CD8-positive, alpha-beta memory T cell (primary cell): ENCODE measurements at regions not wholly inside any gene's neighbourhood (a gene's known extent, or its start where the extent isn't known, plus 50 kb on each side); places are given as distances from the start of the nearest gene placed in this dataset.
"Not testable (repeated sequence)": the region's sequence is repeated elsewhere in the genome, so short reads cannot be mapped to it uniquely, and the experiment has no call there.

ENCODE experiments used
- CTCF ChIA-PET: fragments of 350-600 bp; sonication (Branson Sonifier 250); formaldehyde crosslinking; loops from one replicate; lab custom pipeline; 2021; ENCODE audit warnings: antibody characterized with exemption; lab: Charles Lee
- POLR2A ChIA-PET: fragments of 350-600 bp; sonication (Branson Sonifier 250); formaldehyde crosslinking; loops from one replicate; lab custom pipeline; 2021; ENCODE audit warnings: antibody characterized with exemption; lab: Charles Lee
- DNase-seq, 5 donors: peaks; one replicate each; pipeline versions ENCODE4 v3.0.0 to v3.0.0-alpha.2; 2020 to 2022; ENCODE audit warnings: mixed read lengths in 1 of 5
- H3K27ac ChIP-seq: one replicate; pipeline ENCODE4 v1.7.0; 2013; ENCODE audit warnings: low read depth, mild to moderate bottlenecking, low read length, moderate library complexity
- H3K27me3 ChIP-seq: 2 replicates; pipeline ENCODE4 v1.7.0; 2013; ENCODE audit warnings: low read length, mild to moderate bottlenecking; ENCODE audit not compliant: insufficient read depth, poor library complexity, severe bottlenecking
- H3K36me3 ChIP-seq: 2 replicates; pipeline ENCODE4 v1.7.0; 2013; ENCODE audit warnings: mild to moderate bottlenecking, low read length, moderate library complexity; ENCODE audit not compliant: insufficient read depth
- H3K4me1 ChIP-seq: 2 replicates; pipeline ENCODE4 v1.7.0; 2013; ENCODE audit warnings: mild to moderate bottlenecking, low read length, moderate library complexity; ENCODE audit not compliant: insufficient read depth
- H3K4me3 ChIP-seq: 2 replicates; pipeline ENCODE4 v1.7.0; 2013; ENCODE audit warnings: mild to moderate bottlenecking, low read length
- H3K9me3 ChIP-seq: 2 replicates; pipeline ENCODE4 v1.7.0; 2013; ENCODE audit warnings: mild to moderate bottlenecking, low read length
- H3K27ac Mint-ChIP-seq, 8 donors: one replicate each; pipeline ENCODE4 v1.8.0; 2020 to 2021; ENCODE audit warnings: mixed read lengths in 8 of 8, mild to moderate bottlenecking in 6 of 8, inconsistent platforms in 3 of 8, moderate library complexity in 3 of 8
- H3K27me3 Mint-ChIP-seq, 2 donors: one replicate each; pipeline ENCODE4 v1.8.0; 2020 to 2021; ENCODE audit warnings: mixed read lengths in 2 of 2, mild to moderate bottlenecking in 1 of 2, moderate library complexity in 1 of 2
- H3K36me3 Mint-ChIP-seq, 3 donors: one replicate each; pipeline ENCODE4 v1.8.0; 2020 to 2021; ENCODE audit warnings: mixed read lengths in 3 of 3, inconsistent platforms in 1 of 3, mild to moderate bottlenecking in 1 of 3
- H3K4me1 Mint-ChIP-seq, 3 donors: one replicate each; pipeline ENCODE4 v1.8.0; 2020 to 2021; ENCODE audit warnings: mixed read lengths in 3 of 3, inconsistent platforms in 1 of 3, mild to moderate bottlenecking in 1 of 3
- H3K4me3 Mint-ChIP-seq, 7 donors: one replicate each; pipeline ENCODE4 v1.8.0; 2020 to 2021; ENCODE audit warnings: mixed read lengths in 7 of 7, mild to moderate bottlenecking in 6 of 7, moderate library complexity in 4 of 7, inconsistent platforms in 2 of 7
- H3K9me3 Mint-ChIP-seq, 5 donors: one replicate each; pipeline ENCODE4 v1.8.0; 2020 to 2022; ENCODE audit warnings: mixed read lengths in 5 of 5, mild to moderate bottlenecking in 3 of 5, moderate library complexity in 2 of 5, inconsistent platforms in 1 of 5

DNA sequence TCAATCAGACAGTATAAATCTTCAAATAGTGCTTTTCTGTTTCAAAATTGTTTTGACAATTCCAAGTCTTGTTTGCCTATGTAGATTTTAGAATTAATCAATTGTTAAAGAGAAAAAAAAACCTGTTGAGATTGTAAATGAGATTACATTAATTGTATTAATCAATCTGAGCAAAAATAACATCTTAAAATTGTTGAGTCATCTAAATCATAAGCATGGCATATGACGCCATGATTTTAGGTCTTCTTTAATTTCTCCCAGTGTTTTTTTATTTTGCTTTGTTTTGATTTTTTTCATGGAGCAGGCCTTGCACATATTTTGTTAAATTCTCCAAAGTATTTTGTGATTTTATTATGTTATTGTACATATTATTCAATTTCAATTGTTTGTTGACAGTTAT lies 988.0 kb upstream of the SEMA6A start:
- no peak overlapping the region for H3K4me3 Mint-ChIP-seq
- CTCF ChIA-PET = no interaction called here
- H3K27me3 Mint-ChIP-seq = no peaks in the 10 kb centered on the region

DNA sequence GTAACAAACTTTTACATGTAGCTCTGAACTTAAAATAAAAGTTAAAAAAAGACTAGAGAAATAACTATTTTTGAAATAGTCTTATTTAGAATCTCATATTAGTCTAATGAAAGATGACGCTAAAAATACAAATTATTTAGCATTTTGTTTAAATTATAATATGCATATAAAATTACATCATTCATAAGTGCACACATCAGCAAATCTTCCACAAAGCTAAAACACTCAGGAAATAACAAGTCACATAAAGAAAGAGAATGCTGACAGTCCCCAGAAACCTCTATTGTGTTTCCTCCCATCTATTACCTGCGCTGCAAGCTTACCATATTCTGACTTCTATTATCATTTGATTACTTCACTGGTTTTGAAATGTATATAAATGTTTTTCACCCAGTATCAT lies 986.9 kb upstream of the SEMA6A start:
- ChIA-PET POLR2A (no interaction called here), CTCF (no interaction called here)
- no peak overlapping the region for H3K27ac Mint-ChIP-seq
- no peaks in the 10 kb centered on the region for H3K4me1 Mint-ChIP-seq
- H3K27me3 Mint-ChIP-seq = no peaks in the 10 kb centered on the region
- Histone ChIP-seq H3K27ac (no peak overlapping the region), H3K4me3 (no peak overlapping the region), H3K9me3 (no peaks in the 10 kb centered on the region), H3K4me1 (no peaks in the 10 kb centered on the region), H3K36me3 (no peaks in the 10 kb centered on the region), H3K27me3 (no peaks in the 10 kb centered on the region)
- no peak for DNase-seq
- H3K4me3 Mint-ChIP-seq = no peak overlapping the region
- no peaks in the 10 kb centered on the region for H3K36me3 Mint-ChIP-seq
- H3K9me3 Mint-ChIP-seq = peaks cover 0 to 13% (median 3%) of the 10 kb centered on the region in 5 donors

More for the DNA sequence above, 988.0 kb upstream of the SEMA6A start:
- no peak overlapping the region for H3K4me3 ChIP-seq
- H3K4me1 ChIP-seq = no peaks in the 10 kb centered on the region
- H3K36me3 ChIP-seq = no peaks in the 10 kb centered on the region
- no peaks in the 10 kb centered on the region for H3K27me3 ChIP-seq
- Mint-ChIP-seq H3K4me1 (no peaks in the 10 kb centered on the region), H3K36me3 (no peaks in the 10 kb centered on the region), H3K27ac (no peak overlapping the region), H3K9me3 (peaks cover 0 to 10% (median 2%) of the 10 kb centered on the region in 5 donors)
- POLR2A ChIA-PET = no interaction called here
- no peak for DNase-seq
- H3K27ac ChIP-seq = no peak overlapping the region
- no peaks in the 10 kb centered on the region for H3K9me3 ChIP-seq

DNA sequence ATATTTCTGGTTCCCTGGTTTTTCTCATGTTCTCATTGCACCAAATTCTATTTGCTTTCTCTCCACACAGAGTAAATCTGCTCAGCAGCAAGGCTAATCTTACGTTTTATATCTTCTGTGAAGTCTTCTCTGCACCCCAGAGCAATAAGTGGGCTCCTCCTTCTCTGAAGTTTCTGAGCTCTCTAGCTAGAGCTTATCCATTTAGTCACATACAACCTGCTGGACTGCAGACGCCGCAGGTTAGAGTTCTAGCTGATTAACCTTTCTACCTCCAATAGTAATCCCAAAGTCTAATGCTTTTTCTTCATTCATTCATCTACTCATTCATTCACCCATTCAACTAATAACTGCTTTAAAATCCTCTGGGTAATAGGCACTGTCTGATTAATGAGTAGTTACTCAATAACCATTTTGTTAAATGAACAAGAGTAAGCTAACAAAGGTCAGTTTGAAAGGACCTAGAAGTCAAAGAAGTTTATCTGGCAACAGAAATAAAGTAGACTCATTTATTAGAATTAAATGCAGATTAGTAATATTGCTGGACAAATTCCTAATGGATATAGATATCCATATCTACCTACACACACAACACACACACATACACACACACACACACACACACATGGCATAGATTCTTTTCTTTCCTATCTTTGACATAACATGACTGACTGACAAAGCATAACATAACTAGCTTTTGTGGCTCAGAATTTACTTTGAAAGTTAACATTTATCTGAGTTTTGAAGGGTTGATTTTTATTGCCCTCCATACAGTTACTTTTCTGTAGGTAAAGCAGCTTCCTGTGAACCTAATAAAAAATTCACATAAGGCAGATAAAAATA lies 984.6 kb upstream of the SEMA6A start:
- Mint-ChIP-seq H3K4me3 (no peak overlapping the region), H3K27ac (no peak overlapping the region), H3K9me3 (peaks cover 0 to 24% (median 3%) of the 10 kb centered on the region in 5 donors), H3K36me3 (no peaks in the 10 kb centered on the region), H3K4me1 (no peaks in the 10 kb centered on the region), H3K27me3 (no peaks in the 10 kb centered on the region)
- H3K4me3 ChIP-seq = no peak overlapping the region
- no peak for DNase-seq
- ChIA-PET POLR2A (no interaction called here), CTCF (no interaction called here)
- H3K9me3 ChIP-seq = no peaks in the 10 kb centered on the region
- no peaks in the 10 kb centered on the region for H3K27me3 ChIP-seq
- no peaks in the 10 kb centered on the region for H3K4me1 ChIP-seq
- no peaks in the 10 kb centered on the region for H3K36me3 ChIP-seq
- no peak overlapping the region for H3K27ac ChIP-seq

DNA sequence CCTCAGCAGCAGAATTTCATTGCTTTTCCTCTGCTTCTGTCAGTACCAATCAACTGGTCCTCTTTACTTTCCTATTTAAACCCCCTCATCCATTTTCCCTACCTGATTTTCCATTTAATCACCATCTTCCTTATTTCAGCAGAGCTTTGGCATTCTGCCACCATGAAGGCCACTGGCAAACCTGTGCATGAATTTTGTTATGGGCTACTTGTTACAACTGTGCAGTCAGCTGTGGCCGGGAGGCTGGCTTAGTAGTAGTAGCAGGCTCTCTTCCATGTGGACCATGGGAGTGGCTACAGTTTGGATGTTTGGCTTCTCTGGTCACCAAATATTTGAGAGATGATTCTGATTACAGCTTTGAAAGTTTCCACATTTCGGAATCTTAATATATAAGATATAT lies 976.6 kb upstream of the SEMA6A start:
- no peak overlapping the region for H3K27ac Mint-ChIP-seq
- H3K9me3 ChIP-seq = peaks cover under 1% of the 10 kb centered on the region
- ChIA-PET CTCF (no interaction called here), POLR2A (no interaction called here)
- H3K4me1 Mint-ChIP-seq = no peaks in the 10 kb centered on the region
- no peaks in the 10 kb centered on the region for H3K27me3 ChIP-seq
- no peak overlapping the region for H3K4me3 Mint-ChIP-seq
- H3K9me3 Mint-ChIP-seq = peaks cover 2 to 32% (median 3%) of the 10 kb centered on the region in 5 donors
- H3K27ac ChIP-seq = no peak overlapping the region
- no peak for DNase-seq
- H3K4me1 ChIP-seq = no peaks in the 10 kb centered on the region
- no peaks in the 10 kb centered on the region for H3K36me3 Mint-ChIP-seq
- H3K27me3 Mint-ChIP-seq = peaks cover 0 to 2% of the 10 kb centered on the region in 2 donors
- no peaks in the 10 kb centered on the region for H3K36me3 ChIP-seq
- no peak overlapping the region for H3K4me3 ChIP-seq

DNA sequence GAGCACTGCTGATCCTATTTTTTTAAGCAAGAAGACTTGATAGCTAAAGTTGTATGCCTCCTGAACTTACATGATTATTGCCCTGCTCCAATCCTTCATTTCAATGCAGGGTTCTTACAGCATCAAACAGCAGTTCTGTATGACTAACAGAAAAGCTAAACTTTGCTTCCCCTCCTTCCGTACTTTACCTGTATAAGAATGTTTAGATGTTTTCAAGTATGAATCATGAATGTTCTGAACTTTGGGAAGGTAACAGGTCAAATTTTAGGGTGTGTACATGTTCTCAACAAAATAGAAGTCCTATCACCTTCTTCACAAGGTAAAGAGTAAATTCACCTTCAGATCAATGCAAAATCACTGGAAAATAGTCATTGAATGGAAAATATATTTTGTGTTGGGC lies 972.6 kb upstream of the SEMA6A start:
- H3K27ac Mint-ChIP-seq = no peak overlapping the region
- H3K4me3 ChIP-seq = no peak overlapping the region
- no peaks in the 10 kb centered on the region for H3K36me3 ChIP-seq

DNA sequence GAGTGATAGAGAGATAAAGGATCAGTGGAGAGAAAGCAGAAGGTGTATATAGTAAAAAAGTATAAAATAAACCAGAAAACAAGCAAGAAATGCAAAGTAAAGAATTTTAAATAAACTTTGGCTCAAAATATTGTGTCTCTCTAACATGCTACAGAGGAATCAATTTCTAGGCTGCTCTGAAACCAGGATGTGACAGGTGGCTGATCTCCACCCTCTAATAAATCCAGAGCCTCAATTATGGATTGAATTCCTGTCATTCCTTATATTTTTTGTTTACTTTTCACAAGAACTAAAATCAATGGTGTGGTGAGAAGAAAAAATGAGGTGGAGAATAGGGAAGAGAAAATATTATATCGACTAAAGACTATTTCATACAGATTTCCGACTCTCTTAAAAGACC lies 965.1 kb upstream of the SEMA6A start:
- peaks cover 2 to 29% (median 7%) of the 10 kb centered on the region in 5 donors for H3K9me3 Mint-ChIP-seq
- H3K27me3 ChIP-seq = no peaks in the 10 kb centered on the region
- H3K4me3 ChIP-seq = no peak overlapping the region
- no peaks in the 10 kb centered on the region for H3K27me3 Mint-ChIP-seq
- ChIA-PET CTCF (no interaction called here), POLR2A (no interaction called here)
- no peaks in the 10 kb centered on the region for H3K36me3 Mint-ChIP-seq
- no peaks in the 10 kb centered on the region for H3K36me3 ChIP-seq
- no peak for DNase-seq
- no peak overlapping the region for H3K27ac ChIP-seq
- H3K9me3 ChIP-seq = no peaks in the 10 kb centered on the region
- H3K4me3 Mint-ChIP-seq = no peak overlapping the region
- H3K4me1 Mint-ChIP-seq = no peaks in the 10 kb centered on the region
- no peaks in the 10 kb centered on the region for H3K4me1 ChIP-seq
- H3K27ac Mint-ChIP-seq = no peak overlapping the region

More for the DNA sequence above, 972.6 kb upstream of the SEMA6A start:
- Mint-ChIP-seq H3K27me3 (peaks cover 0 to 2% of the 10 kb centered on the region in 2 donors), H3K36me3 (no peaks in the 10 kb centered on the region), H3K4me3 (no peak overlapping the region), H3K4me1 (no peaks in the 10 kb centered on the region), H3K9me3 (peaks cover 2 to 27% (median 8%) of the 10 kb centered on the region in 5 donors)
- no peak overlapping the region for H3K27ac ChIP-seq
- ChIA-PET CTCF (no interaction called here), POLR2A (no interaction called here)
- no peaks in the 10 kb centered on the region for H3K4me1 ChIP-seq
- no peak for DNase-seq
- peaks cover 4% of the 10 kb centered on the region for H3K9me3 ChIP-seq
- no peaks in the 10 kb centered on the region for H3K27me3 ChIP-seq

DNA sequence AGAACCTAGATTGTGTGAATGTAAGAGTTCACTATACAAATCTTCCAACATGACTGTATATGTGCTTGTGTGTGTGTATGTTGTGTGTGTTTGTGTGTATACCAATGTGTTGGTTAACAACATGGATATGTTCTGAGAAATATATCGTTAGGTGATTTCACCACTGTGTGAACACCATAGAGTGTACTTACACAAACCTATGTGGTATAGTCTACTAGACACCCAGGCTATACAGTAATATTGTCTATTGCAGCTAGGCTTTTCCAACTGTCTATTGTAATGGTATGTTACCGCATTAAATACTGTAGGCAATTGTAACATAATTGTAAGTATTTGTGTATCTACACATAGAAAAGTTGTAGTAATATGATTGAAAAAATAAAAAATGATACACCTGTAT lies 959.2 kb upstream of the SEMA6A start:
- Histone ChIP-seq H3K4me3 (no peak overlapping the region), H3K27ac (no peak overlapping the region), H3K4me1 (no peaks in the 10 kb centered on the region), H3K27me3 (no peaks in the 10 kb centered on the region), H3K36me3 (no peaks in the 10 kb centered on the region), H3K9me3 (no peaks in the 10 kb centered on the region)
- ChIA-PET CTCF (no interaction called here), POLR2A (no interaction called here)
- no peak for DNase-seq
- H3K36me3 Mint-ChIP-seq = no peaks in the 10 kb centered on the region
- H3K9me3 Mint-ChIP-seq = peaks cover 0 to 10% (median 9%) of the 10 kb centered on the region in 5 donors
- no peaks in the 10 kb centered on the region for H3K4me1 Mint-ChIP-seq
- H3K27me3 Mint-ChIP-seq = no peaks in the 10 kb centered on the region
- H3K27ac Mint-ChIP-seq = no peak overlapping the region
- H3K4me3 Mint-ChIP-seq = no peak overlapping the region

DNA sequence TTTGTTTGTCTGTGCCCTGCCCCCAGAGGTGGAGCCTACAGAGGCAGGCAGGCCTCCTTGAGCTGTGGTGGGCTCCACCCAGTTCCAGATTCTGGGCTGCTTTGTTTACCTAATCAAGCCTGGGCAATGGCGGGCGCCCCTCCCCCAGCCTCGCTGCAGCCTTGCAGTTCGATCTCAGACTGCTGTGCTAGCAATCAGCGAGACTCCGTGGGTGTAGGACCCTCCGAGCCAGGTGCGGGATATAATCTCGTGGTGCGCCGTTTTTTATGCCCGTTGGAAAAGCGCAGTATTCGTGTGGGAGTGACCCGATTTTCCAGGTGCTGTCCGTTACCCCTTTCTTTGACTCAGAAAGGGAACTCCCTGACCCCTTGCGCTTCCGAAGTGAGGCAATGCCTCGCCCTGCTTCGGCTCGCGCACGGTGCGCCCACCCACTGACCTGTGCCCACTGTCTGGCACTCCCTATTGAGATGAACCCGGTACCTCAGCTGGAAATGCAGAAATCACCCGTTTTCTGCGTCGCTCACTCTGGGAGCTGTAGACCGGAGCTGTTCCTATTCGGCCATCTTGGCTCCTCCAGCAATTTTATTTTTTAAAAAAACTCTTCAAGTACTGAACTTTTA lies 958.5 kb upstream of the SEMA6A start:
- H3K9me3 ChIP-seq, H3K27me3 ChIP-seq, H3K36me3 ChIP-seq, H3K36me3 Mint-ChIP-seq, H3K27ac Mint-ChIP-seq, DNase-seq, H3K4me3 Mint-ChIP-seq, H3K4me3 ChIP-seq, H3K4me1 ChIP-seq, H3K27ac ChIP-seq, H3K4me1 Mint-ChIP-seq, H3K27me3 Mint-ChIP-seq, CTCF ChIA-PET, POLR2A ChIA-PET: not testable (repeated sequence)
- H3K9me3 Mint-ChIP-seq = peaks cover 0 to 10% (median 9%) of the 10 kb centered on the region in 5 donors
